Activated CD4-positive, alpha-beta T cell treated with anti-CD3 and anti-CD28 coated beads for 1 hour (primary cell): ENCODE measurements at regions not wholly inside any gene's neighbourhood (a gene's known extent, or its start where the extent isn't known, plus 50 kb on each side); places are given as distances from the start of the nearest gene placed in this dataset.

Source experiments
- DNase-seq: peaks from one replicate; pipeline ENCODE4 v3.0.0-alpha.2; 2020

- DNase-seq = no peak
Observed at GRCh38 chr1:239436286-239436685, 49.9 kb downstream of the CHRM3 start.

GRCh38 chr1:239437822-239438221, 51.5 kb downstream of the CHRM3 start:
- DNase-seq = no peak

GRCh38 chr1:239438891-239439290, 52.5 kb downstream of the CHRM3 start:
- no peak for DNase-seq

GRCh38 chr1:239443361-239443760, 57.0 kb downstream of the CHRM3 start:
- DNase-seq = no peak

GRCh38 chr1:239446611-239447010, 60.2 kb downstream of the CHRM3 start:
- DNase-seq = no peak

GRCh38 chr1:239448911-239449310, 62.5 kb downstream of the CHRM3 start:
- no peak for DNase-seq

- no peak for DNase-seq
Observed at GRCh38 chr1:239455743-239456142, 69.4 kb downstream of the CHRM3 start.

GRCh38 chr1:239456788-239457187, 70.4 kb downstream of the CHRM3 start:
- no peak for DNase-seq

- no peak for DNase-seq
Observed at GRCh38 chr1:239457491-239458143, 71.2 kb downstream of the CHRM3 start.

- no peak for DNase-seq
Observed at GRCh38 chr1:239458144-239458500, 71.8 kb downstream of the CHRM3 start.

- no peak for DNase-seq
Observed at GRCh38 chr1:239467730-239468129, 81.4 kb downstream of the CHRM3 start.

- DNase-seq = no peak
Observed at GRCh38 chr1:239478069-239478468, 91.7 kb downstream of the CHRM3 start.

GRCh38 chr1:239483391-239483790, 97.0 kb downstream of the CHRM3 start:
- no peak for DNase-seq

GRCh38 chr1:239493811-239494414, 107.5 kb downstream of the CHRM3 start:
- no peak for DNase-seq

GRCh38 chr1:239505094-239505493, 118.7 kb downstream of the CHRM3 start:
- no peak for DNase-seq

- no peak for DNase-seq
Observed at GRCh38 chr1:239507826-239508225, 121.5 kb downstream of the CHRM3 start.

GRCh38 chr1:239511875-239512274, 125.5 kb downstream of the CHRM3 start:
- DNase-seq = no peak

GRCh38 chr1:239516579-239516978, 130.2 kb downstream of the CHRM3 start:
- no peak for DNase-seq

GRCh38 chr1:239526391-239526790, 140.0 kb downstream of the CHRM3 start:
- DNase-seq = no peak

- no peak for DNase-seq
Observed at GRCh38 chr1:239527051-239527693, 140.8 kb downstream of the CHRM3 start.

GRCh38 chr1:239536165-239536849, 149.9 kb downstream of the CHRM3 start:
- DNase-seq = no peak

GRCh38 chr1:239537795-239538194, 151.4 kb downstream of the CHRM3 start:
- no peak for DNase-seq

- no peak for DNase-seq
Observed at GRCh38 chr1:239538239-239538988, 152.0 kb downstream of the CHRM3 start.
